GF-D8 (cell line): ENCODE measurements at regions not wholly inside any gene's neighbourhood (a gene's known extent, or its start where the extent isn't known, plus 50 kb on each side); places are given as distances from the start of the nearest gene placed in this dataset.

Experiments used
- DNase-seq: peaks from one replicate; lab custom pipeline; 2025; lab: John Stamatoyannopoulos, UW

DNA sequence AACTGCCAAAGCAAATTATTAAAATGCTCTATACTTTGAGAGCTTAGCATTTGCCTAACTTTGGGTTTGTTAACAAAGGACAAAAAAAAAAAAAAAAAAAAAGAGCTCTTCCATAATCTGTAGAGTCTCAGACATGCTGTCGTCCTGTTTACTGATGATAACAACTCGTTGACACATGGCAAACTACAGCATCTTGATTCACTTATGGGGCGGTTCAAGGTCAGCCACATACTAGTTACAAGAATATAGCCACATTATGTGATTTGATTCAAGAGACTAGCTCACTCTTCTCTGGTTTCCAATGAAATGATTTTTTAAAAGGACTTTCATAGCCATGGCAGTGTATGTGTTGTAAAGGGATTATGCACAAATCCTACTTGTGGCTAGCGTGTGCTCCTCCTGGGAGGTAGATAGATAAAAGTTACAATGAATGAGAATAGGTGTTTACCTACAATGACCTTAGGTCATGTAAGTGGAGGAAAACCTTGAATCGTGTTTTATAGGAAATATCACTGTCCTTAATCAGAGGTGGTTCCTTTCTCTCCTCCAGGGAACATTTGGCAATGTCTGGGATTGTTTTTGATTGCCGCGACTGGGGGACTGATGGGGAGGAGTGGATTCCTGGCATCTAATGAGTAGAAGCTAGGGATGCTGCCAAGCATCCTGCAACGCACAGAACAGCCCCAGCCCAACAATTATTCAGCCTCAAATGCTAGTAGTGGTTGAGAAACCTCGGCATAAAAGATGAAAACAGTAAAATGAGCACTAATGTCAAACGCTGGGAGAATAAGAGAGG is 969.2 kb upstream of the SLC35B3 start:
- no peak for DNase-seq

DNA sequence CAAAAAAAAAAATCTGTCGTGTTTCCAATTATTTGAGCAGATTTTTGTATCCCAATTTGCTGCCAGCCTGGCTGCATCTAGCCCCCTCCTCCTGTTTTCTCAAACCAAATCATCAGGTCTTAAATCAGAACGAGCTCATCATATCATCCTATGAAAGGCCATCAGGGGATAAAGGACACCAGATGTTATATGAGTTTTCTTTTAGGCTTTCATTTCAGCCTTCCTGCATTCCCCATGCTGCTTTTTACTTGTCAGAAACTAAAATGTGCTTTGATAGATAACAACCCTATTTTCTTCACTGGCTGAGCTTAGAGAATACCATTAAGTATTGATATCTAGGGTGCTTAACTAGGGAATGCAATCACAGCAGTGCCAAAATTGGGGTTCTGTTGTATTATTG is 968.4 kb upstream of the SLC35B3 start:
- DNase-seq = no peak

- DNase-seq = no peak
These were observed 966.6 kb upstream of the SLC35B3 start for GRCh38 chr6:9401960-9402359.

DNA sequence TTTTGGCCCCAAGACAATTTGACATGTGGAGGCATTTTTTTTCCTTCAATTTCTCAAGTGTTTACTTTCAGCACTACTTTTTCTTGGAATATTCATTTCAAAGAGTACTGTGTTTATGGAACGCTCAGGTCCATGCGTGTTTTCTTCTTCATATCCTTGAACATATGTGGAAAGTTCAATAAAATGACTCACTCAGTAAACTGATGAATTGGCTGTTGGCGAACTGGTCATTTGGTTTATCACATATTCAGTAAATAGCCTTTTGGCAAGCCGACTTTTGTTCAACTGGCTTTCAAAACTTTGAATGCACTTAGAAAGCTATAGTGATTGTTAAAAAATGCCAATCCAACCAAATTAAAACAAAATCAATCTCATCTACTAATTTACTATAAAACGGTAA is 964.6 kb upstream of the SLC35B3 start:
- no peak for DNase-seq

- DNase-seq = no peak
These were observed 963.5 kb upstream of the SLC35B3 start for GRCh38 chr6:9398767-9399373.

GRCh38 chr6:9398071-9398766 is 962.9 kb upstream of the SLC35B3 start:
- no peak for DNase-seq

DNA sequence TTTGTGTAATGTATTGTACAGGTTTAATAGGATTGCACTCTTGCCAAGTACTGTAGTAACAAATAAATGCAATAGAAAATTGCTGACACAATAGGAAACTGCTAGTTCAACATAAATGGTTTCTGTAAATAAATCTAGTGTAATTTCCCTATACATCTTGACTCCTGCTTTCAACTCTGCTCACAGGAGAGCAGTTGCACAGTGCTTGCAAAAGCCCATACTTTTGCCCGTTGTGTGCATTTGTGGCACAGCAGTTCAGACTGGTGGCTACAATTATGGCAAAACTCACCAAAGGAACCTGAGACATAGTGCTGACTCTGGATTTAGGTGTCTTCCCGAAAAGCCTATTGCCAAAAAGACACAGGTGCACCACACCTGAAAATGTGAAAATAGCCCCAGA is 953.3 kb upstream of the SLC35B3 start:
- DNase-seq = no peak

- DNase-seq = no peak
These were observed 945.2 kb upstream of the SLC35B3 start for GRCh38 chr6:9380568-9380967.

DNA sequence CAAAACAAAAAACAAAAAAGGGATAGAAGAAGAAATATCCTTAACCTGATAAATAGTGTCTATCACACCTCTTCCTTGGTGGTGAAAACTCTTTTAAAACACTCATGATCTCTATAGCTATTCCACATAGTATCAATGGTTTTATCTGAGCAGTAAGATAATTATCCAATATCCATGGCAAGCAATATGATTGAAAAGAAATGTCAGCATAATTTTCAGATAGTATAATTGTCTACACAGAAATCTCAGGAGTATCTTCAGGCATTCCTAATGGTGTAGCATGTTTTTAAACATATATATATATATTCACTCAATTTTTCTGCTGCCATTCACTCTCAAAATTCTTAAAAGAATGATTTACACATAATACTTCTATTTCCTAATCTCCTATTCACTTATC is 938.0 kb upstream of the SLC35B3 start:
- no peak for DNase-seq

DNA sequence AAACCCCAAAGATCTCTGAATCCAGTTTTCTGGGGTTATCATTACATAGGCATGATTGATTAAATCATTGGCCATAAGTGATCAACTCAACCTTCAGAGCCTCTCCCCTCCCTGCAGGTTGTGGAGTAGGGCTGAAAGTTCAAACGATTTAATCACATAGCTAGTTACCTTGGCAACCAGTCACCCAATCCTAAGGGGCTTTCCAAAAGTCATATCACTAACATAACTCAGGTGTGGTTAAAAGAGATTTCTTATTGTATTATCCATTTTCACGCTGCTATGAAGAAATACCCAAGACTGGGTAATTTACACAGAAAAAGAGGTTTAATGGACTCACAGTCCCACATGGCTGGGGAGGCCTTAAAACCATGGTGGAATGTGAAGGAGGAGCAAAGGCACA is 935.1 kb upstream of the SLC35B3 start:
- DNase-seq = no peak

- no peak for DNase-seq
These were observed 930.0 kb upstream of the SLC35B3 start for GRCh38 chr6:9365378-9365777.

GRCh38 chr6:9361749-9362148 is 926.4 kb upstream of the SLC35B3 start:
- DNase-seq = no peak

GRCh38 chr6:9360881-9361280 is 925.5 kb upstream of the SLC35B3 start:
- no peak for DNase-seq

DNA sequence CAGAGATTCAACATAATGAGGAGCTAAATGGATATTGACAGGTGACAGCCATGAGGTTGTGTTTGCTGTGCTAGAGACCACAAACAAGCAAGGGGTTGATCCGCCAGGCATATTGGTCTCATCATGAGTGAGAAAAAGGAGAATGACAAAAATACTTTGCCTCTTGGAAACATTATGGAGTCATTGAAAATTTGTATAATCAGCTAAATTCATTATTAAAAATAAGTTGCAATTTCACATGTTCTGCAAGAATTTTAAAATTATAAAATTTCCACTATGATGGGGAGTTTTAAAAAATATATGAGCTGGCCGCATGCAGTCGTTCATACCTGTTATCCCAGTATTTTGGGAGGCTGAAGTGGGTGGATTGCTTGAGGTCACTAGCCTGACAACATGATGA is 912.3 kb upstream of the SLC35B3 start:
- no peak for DNase-seq

GRCh38 chr6:9346923-9347322 is 911.6 kb upstream of the SLC35B3 start:
- DNase-seq = no peak

DNA sequence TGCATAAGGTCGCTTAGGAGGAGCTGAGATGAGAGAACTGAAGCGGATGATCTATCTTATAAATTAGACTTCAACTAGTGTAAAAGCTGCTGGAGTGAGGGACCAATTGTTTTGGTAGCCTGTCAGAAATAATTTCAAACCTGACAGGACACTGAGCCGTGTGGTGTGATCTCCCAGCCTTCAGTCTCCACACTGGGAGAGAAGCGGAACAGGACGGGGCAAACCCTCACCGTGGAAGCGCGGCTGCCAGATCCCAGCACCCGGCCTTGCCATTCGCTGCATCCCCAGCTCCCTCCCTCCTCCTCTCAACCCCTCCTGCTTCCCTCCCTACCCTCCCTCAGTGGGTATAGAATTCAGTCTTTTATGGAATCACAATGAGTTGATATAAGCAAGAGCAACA is 900.1 kb upstream of the SLC35B3 start:
- no peak for DNase-seq

DNA sequence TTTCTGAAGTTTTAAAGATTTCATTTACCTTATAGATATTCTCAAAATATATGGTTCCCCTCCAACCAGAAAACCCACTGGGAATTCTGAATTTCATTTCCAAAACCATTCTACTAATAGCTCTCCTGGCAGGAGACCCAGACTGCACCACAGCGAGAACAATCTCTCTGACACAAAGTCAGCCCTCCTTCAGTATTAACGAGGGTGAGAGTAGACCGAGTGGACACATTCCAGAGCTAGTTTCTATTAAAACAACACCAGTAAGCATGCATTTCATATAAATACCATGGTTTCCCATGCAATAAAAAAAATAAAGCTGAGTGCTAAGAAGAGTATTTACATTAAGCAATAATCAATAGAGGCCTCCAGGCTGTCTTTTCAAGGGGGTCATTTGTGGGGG is 899.6 kb upstream of the SLC35B3 start:
- no peak for DNase-seq

DNA sequence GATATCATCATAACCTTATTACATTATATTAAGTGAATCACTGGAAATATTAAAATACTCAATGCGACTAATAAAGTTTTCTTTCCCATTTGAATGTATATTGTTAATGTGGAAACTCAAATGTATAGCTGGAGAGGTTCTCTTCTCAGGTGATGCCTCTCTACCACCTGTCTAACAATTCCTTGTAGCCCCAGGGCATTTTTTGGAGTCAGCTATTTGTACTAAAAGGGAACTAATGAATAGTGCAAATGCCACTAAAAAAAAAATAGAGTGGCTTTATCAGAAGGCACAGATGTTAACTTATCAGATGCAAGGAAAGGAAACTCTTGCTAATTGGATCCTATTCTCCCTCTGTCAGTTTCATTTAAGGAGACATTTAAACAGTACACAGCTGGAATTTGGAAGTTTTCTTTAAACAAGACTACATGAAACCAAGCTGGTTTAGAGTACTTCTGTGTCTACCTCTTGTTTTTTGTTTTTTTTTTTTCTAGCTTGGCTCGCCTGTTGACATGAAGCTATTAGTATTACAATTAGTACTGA is 897.0 kb upstream of the SLC35B3 start:
- no peak for DNase-seq

DNA sequence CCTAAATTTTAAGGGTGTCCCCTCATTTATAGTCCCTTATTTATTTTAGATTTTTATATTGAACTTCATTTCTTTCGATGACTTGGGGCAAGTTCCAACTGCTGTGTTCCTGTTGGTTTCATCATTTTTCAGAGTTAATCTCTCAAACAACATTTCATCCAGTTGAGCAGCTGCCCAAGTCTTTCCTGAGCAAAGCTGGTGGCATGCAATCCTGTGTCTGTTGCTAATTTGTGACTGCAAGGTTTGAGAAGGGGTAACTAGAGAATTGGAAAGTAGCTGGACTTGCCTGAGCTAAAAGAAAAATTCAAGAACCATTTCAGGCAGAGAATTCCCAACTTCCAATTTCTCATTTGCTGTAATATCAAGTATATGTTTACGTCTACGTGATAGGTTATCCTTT is 881.5 kb upstream of the SLC35B3 start:
- DNase-seq = no peak

DNA sequence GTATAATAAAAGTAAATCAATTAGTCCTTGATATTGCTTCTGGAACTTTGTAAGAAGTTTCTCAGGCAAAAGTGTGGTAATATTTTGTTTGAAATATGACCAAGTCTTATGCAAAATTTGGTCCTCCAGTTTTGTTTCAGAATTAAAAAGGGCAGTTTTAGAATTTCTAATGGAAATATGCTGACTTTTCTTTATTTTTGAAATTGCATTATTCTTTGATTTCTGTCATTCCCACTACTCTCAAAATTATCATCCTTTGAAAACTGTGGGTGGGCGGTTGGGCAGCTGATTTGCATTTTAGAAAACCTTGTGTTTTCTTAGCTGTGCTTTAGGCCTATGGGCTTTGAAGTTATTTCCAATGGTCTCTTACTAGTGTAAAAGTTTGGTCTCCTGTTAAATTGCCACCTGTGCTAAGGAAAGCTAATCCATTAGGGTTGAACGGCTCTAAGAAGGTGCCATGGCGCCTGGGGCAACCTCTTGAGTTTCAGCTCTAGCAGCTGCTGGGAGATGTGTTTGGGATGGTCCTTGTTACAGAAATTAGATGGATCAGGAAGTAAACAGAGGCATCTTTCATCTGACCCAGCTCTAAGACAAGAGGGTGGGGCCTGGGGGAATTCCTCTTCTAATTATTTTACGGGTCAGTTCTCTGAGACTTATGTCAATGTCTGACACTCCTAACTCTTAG is 880.8 kb upstream of the SLC35B3 start:
- no peak for DNase-seq

- DNase-seq = no peak
These were observed 872.9 kb upstream of the SLC35B3 start for GRCh38 chr6:9308284-9308683.

DNA sequence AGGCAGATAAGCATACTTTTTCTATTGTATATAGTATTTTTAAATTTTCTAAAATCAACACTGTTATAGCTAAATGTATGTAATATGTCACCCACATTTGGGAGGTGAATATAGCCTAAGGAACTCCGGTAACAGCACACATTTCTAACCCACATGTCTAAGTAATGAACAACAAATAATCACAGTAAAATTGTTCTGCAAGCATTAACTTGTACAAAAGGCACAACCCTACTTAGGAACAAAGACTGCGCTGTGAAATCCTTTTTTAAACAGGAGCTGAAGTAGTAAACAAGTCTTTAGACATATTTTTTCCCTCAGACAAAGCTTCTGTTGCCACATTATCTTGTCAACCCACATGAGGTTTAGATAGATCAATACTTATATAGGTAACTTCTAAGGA is 872.4 kb upstream of the SLC35B3 start:
- no peak for DNase-seq

- DNase-seq = no peak
These were observed 871.8 kb upstream of the SLC35B3 start for GRCh38 chr6:9307187-9307586.
